Peyer's patch (tissue), 4 donors: ENCODE measurements at regions not wholly inside any gene's neighbourhood (a gene's known extent, or its start where the extent isn't known, plus 50 kb on each side); places are given as distances from the start of the nearest gene placed in this dataset.

Source experiments
- DNase-seq, 3 donors: peaks; one replicate each; pipeline ENCODE4 v3.0.0-alpha.2; 2017 to 2019
- H3K27ac ChIP-seq, 4 donors: fragments of 200-600 bp; sonication (generic); one replicate each; pipeline ENCODE4 v1.5.1; 2016 to 2019
- H3K27me3 ChIP-seq, 2 donors: fragments of 200-600 bp; sonication (generic); one replicate each; pipeline ENCODE4 v1.5.1; 2019
- H3K36me3 ChIP-seq, 3 donors: fragments of 200-600 bp; sonication (generic); one replicate each; pipeline ENCODE4 v1.5.1; 2016 to 2019
- H3K4me1 ChIP-seq, 4 donors: fragments of 200-600 bp; sonication (generic); one replicate each; pipeline ENCODE4 v1.5.1; 2016 to 2019
- H3K4me3 ChIP-seq, 4 donors: fragments of 200-600 bp; sonication (generic); 1 replicate in 3 of 4; 2 replicates in 1 of 4; pipeline ENCODE4 v1.5.1; 2016 to 2019; ENCODE audit warnings: mild to moderate bottlenecking in 1 of 4
- H3K9me3 ChIP-seq, 4 donors: fragments of 200-600 bp; sonication (generic); one replicate each; pipeline ENCODE4 v1.5.1; 2016 to 2019; ENCODE audit warnings: mild to moderate bottlenecking in 1 of 4
- CTCF ChIP-seq, 6 experiments: fragments of 450-650 bp in 4 of 6; fragments of 200-600 bp in 2 of 6; sonication (generic) in 1 of 6; IDR thresholded peaks; one replicate each; pipeline ENCODE4 v1.5.1; 2017 to 2019; ENCODE audit warnings: antibody characterized with exemption in 6 of 6, mild to moderate bottlenecking in 3 of 6, moderate library complexity in 1 of 6
- POLR2A ChIP-seq, 2 donors: fragments of 450-650 bp; IDR thresholded peaks; one replicate each; pipeline ENCODE4 v1.5.1; 2017; ENCODE audit warnings: antibody characterized with exemption in 2 of 2, mild to moderate bottlenecking in 2 of 2, moderate library complexity in 2 of 2

DNA sequence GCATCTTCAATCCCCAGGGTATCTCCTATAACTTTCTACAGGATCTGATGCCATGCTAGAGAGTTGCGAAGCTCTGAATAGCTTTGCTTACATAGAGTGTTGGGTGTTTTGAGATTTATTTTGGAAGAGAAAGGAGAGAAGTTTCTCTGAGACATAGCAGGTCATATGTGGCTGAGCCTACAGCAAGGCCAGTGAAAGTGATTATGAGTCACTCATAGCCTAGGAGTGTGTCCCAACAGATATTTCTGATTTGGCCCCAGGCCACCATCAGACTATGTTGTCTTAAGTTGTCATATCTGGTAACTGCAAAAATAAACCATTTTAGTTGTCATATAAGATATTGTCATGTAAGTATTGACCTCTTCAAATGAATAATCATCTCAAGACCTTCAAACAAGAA, 132.0 kb upstream of the RAI14 start:
- no peaks in the 10 kb centered on the region for H3K27me3 ChIP-seq

GRCh38 chr5:34525761-34526160, 130.4 kb upstream of the RAI14 start:
- H3K36me3 ChIP-seq: no peaks in the 10 kb centered on the region
- peaks cover 0 to 9% (median 0%) of the 10 kb centered on the region in 4 donors for H3K4me1 ChIP-seq
- DNase-seq: no peak
- no peaks in the 10 kb centered on the region for H3K27me3 ChIP-seq
- H3K9me3 ChIP-seq: no peaks in the 10 kb centered on the region
- H3K27ac ChIP-seq: no peak overlapping the region
- no peak overlapping the region for H3K4me3 ChIP-seq
- no peak for TF ChIP-seq POLR2A (IDR thresholded peaks at IDR 0.05)
- TF ChIP-seq CTCF (IDR thresholded peaks at IDR 0.05): no peak

More for the DNA sequence above, 132.0 kb upstream of the RAI14 start:
- H3K27ac ChIP-seq: no peak overlapping the region
- TF ChIP-seq POLR2A (IDR thresholded peaks at IDR 0.05) (no peak), CTCF (IDR thresholded peaks at IDR 0.05) (no peak)
- H3K4me3 ChIP-seq: no peak overlapping the region
- no peaks in the 10 kb centered on the region for H3K9me3 ChIP-seq
- DNase-seq: no peak
- H3K36me3 ChIP-seq: no peaks in the 10 kb centered on the region
- peaks cover 0 to 9% (median 0%) of the 10 kb centered on the region in 4 donors for H3K4me1 ChIP-seq

- no peak for DNase-seq
- no peaks in the 10 kb centered on the region for H3K27me3 ChIP-seq
- no peaks in the 10 kb centered on the region for H3K36me3 ChIP-seq
- no peak overlapping the region for H3K4me3 ChIP-seq
- no peak overlapping the region for H3K27ac ChIP-seq
- no peak for TF ChIP-seq POLR2A (IDR thresholded peaks at IDR 0.05)
- no peak for TF ChIP-seq CTCF (IDR thresholded peaks at IDR 0.05)
- no peaks in the 10 kb centered on the region for H3K9me3 ChIP-seq
- H3K4me1 ChIP-seq: peaks cover 0 to 9% (median 0%) of the 10 kb centered on the region in 4 donors
Measured at GRCh38 chr5:34526682-34527305, 129.3 kb upstream of the RAI14 start.

- no peaks in the 10 kb centered on the region for H3K9me3 ChIP-seq
- TF ChIP-seq CTCF (IDR thresholded peaks at IDR 0.05): no peak
- no peak for TF ChIP-seq POLR2A (IDR thresholded peaks at IDR 0.05)
Measured at GRCh38 chr5:34529581-34530331, 126.4 kb upstream of the RAI14 start.

GRCh38 chr5:34530637-34531036, 125.5 kb upstream of the RAI14 start:
- Histone ChIP-seq H3K27me3 (no peaks in the 10 kb centered on the region), H3K4me1 (no peaks in the 10 kb centered on the region), H3K9me3 (no peaks in the 10 kb centered on the region), H3K36me3 (no peaks in the 10 kb centered on the region), H3K4me3 (no peak overlapping the region), H3K27ac (no peak overlapping the region)
- no peak for DNase-seq
- TF ChIP-seq POLR2A (IDR thresholded peaks at IDR 0.05): no peak
- TF ChIP-seq CTCF (IDR thresholded peaks at IDR 0.05): no peak

More at GRCh38 chr5:34529581-34530331, 126.4 kb upstream of the RAI14 start:
- no peak overlapping the region for H3K4me3 ChIP-seq
- H3K27ac ChIP-seq: no peak overlapping the region
- H3K4me1 ChIP-seq: no peaks in the 10 kb centered on the region
- H3K36me3 ChIP-seq: no peaks in the 10 kb centered on the region
- H3K27me3 ChIP-seq: no peaks in the 10 kb centered on the region
- no peak for DNase-seq
